GM19455 (cell line): ENCODE measurements at regions not wholly inside any gene's neighbourhood (a gene's known extent, or its start where the extent isn't known, plus 50 kb on each side); places are given as distances from the start of the nearest gene placed in this dataset.
"Not testable (repeated sequence)": the region's sequence is repeated elsewhere in the genome, so short reads cannot be mapped to it uniquely, and the experiment has no call there.

ENCODE experiments used
- ATAC-seq: cut with Tn5 transposase; IDR thresholded peaks from one replicate; pipeline ENCODE4 v1.9.1; 2021; ENCODE audit not compliant: unreplicated experiment

GRCh38 chr6:4341078-4341797 is 205.9 kb upstream of the ECI2 start:
- ATAC-seq: no peak

- no peak for ATAC-seq
These were observed 205.2 kb upstream of the ECI2 start for GRCh38 chr6:4340544-4340943.

- no peak for ATAC-seq
These were observed 203.5 kb upstream of the ECI2 start for GRCh38 chr6:4338884-4339283.

- ATAC-seq: no peak
These were observed 201.5 kb upstream of the ECI2 start for GRCh38 chr6:4336778-4337442.

- ATAC-seq: no peak
These were observed 200.7 kb upstream of the ECI2 start for GRCh38 chr6:4336084-4336483.

GRCh38 chr6:4334158-4334740 is 198.9 kb upstream of the ECI2 start:
- not testable (repeated sequence) for ATAC-seq

- no peak for ATAC-seq
These were observed 192.5 kb upstream of the ECI2 start for GRCh38 chr6:4327841-4328240.

- no peak for ATAC-seq
These were observed 189.4 kb upstream of the ECI2 start for GRCh38 chr6:4324746-4325145.

GRCh38 chr6:4323322-4323721 is 187.9 kb upstream of the ECI2 start:
- no peak for ATAC-seq

GRCh38 chr6:4322846-4323309 is 187.5 kb upstream of the ECI2 start:
- no peak for ATAC-seq

GRCh38 chr6:4322134-4322845 is 186.9 kb upstream of the ECI2 start:
- no peak for ATAC-seq

- no peak for ATAC-seq
These were observed 185.5 kb upstream of the ECI2 start for GRCh38 chr6:4320860-4321259.

- no peak for ATAC-seq
These were observed 184.8 kb upstream of the ECI2 start for GRCh38 chr6:4319981-4320683.

- no peak for ATAC-seq
These were observed 182.9 kb upstream of the ECI2 start for GRCh38 chr6:4318321-4318720.

- no peak for ATAC-seq
These were observed 181.6 kb upstream of the ECI2 start for GRCh38 chr6:4316867-4317400.

GRCh38 chr6:4314201-4314707 is 178.9 kb upstream of the ECI2 start:
- ATAC-seq: no peak

GRCh38 chr6:4313044-4313686 is 177.8 kb upstream of the ECI2 start:
- no peak for ATAC-seq

- ATAC-seq: no peak
These were observed 176.8 kb upstream of the ECI2 start for GRCh38 chr6:4311976-4312860.

- ATAC-seq: no peak
These were observed 174.2 kb upstream of the ECI2 start for GRCh38 chr6:4309540-4309939.
